ENCODE measurements at regions not wholly inside any gene's neighbourhood (a gene's known extent, or its start where the extent isn't known, plus 50 kb on each side); places are given as distances from the start of the nearest gene placed in this dataset.

DNA sequence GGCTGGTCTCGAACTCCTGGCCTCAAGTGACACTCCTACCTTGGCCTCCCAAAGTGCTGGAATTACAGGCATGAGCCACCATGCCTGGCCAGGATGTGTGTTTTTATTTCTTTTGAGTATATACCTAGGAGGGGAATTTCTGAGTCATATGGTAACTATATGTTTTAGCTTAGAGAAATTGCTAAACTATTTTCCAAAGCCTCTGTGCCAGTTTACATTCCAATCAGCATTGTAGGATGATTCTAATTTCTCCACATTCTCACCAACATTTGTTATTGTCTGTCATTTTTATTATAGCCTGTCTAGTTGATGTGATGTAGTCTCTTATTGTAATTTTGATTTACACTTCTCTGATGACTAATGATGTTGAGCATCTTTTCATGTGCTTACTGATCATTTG is 1576.0 kb downstream of the RPA4 start:
- no peak for DNase-seq (ENCODE audit: extremely low spot score, unreplicated experiment)
- Mint-ChIP-seq H3K9me3 (ENCODE audit: unreplicated experiment) (peaks cover 7% of the 10 kb centered on the region), H3K27me3 (ENCODE audit: unreplicated experiment) (no peaks in the 10 kb centered on the region), H3K36me3 (ENCODE audit: unreplicated experiment) (no peaks in the 10 kb centered on the region), H3K4me3 (ENCODE audit: unreplicated experiment) (no peak overlapping the region), H3K27ac (ENCODE audit: unreplicated experiment) (no peak overlapping the region), H3K4me1 (ENCODE audit: unreplicated experiment) (no peaks in the 10 kb centered on the region)
- no peak for TF ChIP-seq CTCF (IDR thresholded peaks at IDR 0.05)

DNA sequence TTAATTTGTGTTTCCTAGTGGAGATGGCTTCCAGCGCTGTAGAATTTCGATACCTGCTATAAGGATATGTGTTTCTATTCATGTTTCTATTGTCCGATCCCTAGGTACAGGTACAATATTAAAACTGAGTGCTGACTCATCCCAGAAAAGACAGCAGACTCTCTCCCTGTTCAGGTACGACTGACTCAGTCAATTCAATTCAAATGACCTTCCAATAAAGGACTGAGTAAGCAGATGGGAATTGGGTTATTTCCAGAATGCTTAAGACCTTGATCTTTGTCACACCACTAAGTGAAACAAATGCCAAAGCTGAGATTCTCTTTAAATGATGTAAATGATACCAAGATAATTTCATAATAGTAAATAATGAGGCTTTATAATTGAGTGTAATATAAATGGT is 1596.9 kb downstream of the RPA4 start:
- no peak for DNase-seq (ENCODE audit: extremely low spot score, unreplicated experiment)
- no peaks in the 10 kb centered on the region for H3K4me1 Mint-ChIP-seq (ENCODE audit: unreplicated experiment)
- no peak overlapping the region for H3K27ac Mint-ChIP-seq (ENCODE audit: unreplicated experiment)
- TF ChIP-seq CTCF (IDR thresholded peaks at IDR 0.05): no peak
- no peak overlapping the region for H3K4me3 Mint-ChIP-seq (ENCODE audit: unreplicated experiment)
- no peaks in the 10 kb centered on the region for H3K9me3 Mint-ChIP-seq (ENCODE audit: unreplicated experiment)
- H3K36me3 Mint-ChIP-seq (ENCODE audit: unreplicated experiment): no peaks in the 10 kb centered on the region
- H3K27me3 Mint-ChIP-seq (ENCODE audit: unreplicated experiment): no peaks in the 10 kb centered on the region

DNA sequence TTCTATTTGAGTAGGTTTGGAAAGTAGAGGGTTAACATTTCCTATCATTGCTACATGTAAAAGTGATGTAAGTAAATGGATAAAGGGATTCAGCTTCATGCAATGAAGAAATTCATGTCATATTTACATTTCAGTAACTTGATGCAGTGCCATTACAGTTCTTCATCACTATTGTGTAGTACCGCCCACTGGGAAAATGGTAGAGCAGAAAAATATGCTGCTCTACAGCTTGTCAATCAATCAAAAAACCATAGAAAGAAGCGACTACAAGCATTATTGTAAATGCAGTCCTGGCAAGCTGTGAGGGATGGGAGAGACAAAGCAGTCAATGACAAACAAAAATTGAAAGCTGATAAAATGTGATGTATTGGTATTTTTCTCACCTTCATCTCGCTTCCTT is 1597.9 kb downstream of the RPA4 start:
- H3K27ac Mint-ChIP-seq (ENCODE audit: unreplicated experiment): no peak overlapping the region
- H3K27me3 Mint-ChIP-seq (ENCODE audit: unreplicated experiment): no peaks in the 10 kb centered on the region
- H3K4me1 Mint-ChIP-seq (ENCODE audit: unreplicated experiment): no peaks in the 10 kb centered on the region
- no peaks in the 10 kb centered on the region for H3K9me3 Mint-ChIP-seq (ENCODE audit: unreplicated experiment)
- DNase-seq (ENCODE audit: extremely low spot score, unreplicated experiment): no peak
- no peaks in the 10 kb centered on the region for H3K36me3 Mint-ChIP-seq (ENCODE audit: unreplicated experiment)
- no peak overlapping the region for H3K4me3 Mint-ChIP-seq (ENCODE audit: unreplicated experiment)
- TF ChIP-seq CTCF (IDR thresholded peaks at IDR 0.05): no peak

DNA sequence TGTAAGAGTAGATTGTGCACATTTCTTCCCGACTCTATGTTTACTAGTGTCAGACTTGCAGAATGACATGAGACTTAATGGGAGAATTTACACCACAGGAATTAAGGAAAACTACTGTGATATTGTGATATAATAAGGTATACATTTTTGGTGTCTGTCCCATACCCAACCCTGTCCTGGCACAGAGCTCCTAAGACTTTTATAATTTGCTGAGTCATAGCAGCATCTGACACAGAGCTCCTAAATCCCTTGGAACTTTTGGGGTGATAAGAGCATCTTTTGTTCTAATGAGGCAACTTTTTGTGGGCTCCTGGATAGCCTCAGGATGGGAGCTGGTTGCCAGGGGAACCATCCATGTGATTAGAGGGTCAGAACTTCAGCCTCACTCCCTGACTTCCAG is 1607.0 kb downstream of the RPA4 start:
- H3K27ac Mint-ChIP-seq (ENCODE audit: unreplicated experiment): no peak overlapping the region
- no peaks in the 10 kb centered on the region for H3K36me3 Mint-ChIP-seq (ENCODE audit: unreplicated experiment)
- peaks cover 24% of the 10 kb centered on the region for H3K9me3 Mint-ChIP-seq (ENCODE audit: unreplicated experiment)
- DNase-seq (ENCODE audit: extremely low spot score, unreplicated experiment): no peak
- no peaks in the 10 kb centered on the region for H3K27me3 Mint-ChIP-seq (ENCODE audit: unreplicated experiment)
- H3K4me3 Mint-ChIP-seq (ENCODE audit: unreplicated experiment): no peak overlapping the region
- no peaks in the 10 kb centered on the region for H3K4me1 Mint-ChIP-seq (ENCODE audit: unreplicated experiment)
- TF ChIP-seq CTCF (IDR thresholded peaks at IDR 0.05): no peak

GRCh38 chrX:98501426-98501825 is 1617.7 kb downstream of the RPA4 start:
- H3K27ac Mint-ChIP-seq (ENCODE audit: unreplicated experiment): no peak overlapping the region
- no peak for TF ChIP-seq CTCF (IDR thresholded peaks at IDR 0.05)

More at GRCh38 chrX:98501426-98501825, 1617.7 kb downstream of the RPA4 start:
- Mint-ChIP-seq H3K4me3 (ENCODE audit: unreplicated experiment) (no peak overlapping the region), H3K4me1 (ENCODE audit: unreplicated experiment) (no peaks in the 10 kb centered on the region), H3K27me3 (ENCODE audit: unreplicated experiment) (no peaks in the 10 kb centered on the region), H3K9me3 (ENCODE audit: unreplicated experiment) (no peaks in the 10 kb centered on the region), H3K36me3 (ENCODE audit: unreplicated experiment) (no peaks in the 10 kb centered on the region)
- no peak for DNase-seq (ENCODE audit: extremely low spot score, unreplicated experiment)

Data from osteocyte (in vitro differentiated cells).